GM23338 (cell line): ENCODE measurements at regions not wholly inside any gene's neighbourhood (a gene's known extent, or its start where the extent isn't known, plus 50 kb on each side); places are given as distances from the start of the nearest gene placed in this dataset.

ENCODE experiments used
- ATAC-seq: fragments of 200-7000 bp; cut with Tn5 transposase; 3 replicates; pipeline ENCODE4 v1.9.1; 2020
- DNase-seq: peaks from one replicate; pipeline ENCODE4 v3.0.0-alpha.2; 2015; ENCODE audit warnings: low spot score
- H2AFZ ChIP-seq: fragments of 200-600 bp; sonication (generic); 2 replicates; pipeline ENCODE4 v1.8.0; 2016; ENCODE audit warnings: antibody characterized with exemption, mild to moderate bottlenecking, moderate library complexity
- H3F3A ChIP-seq: fragments of 200-600 bp; sonication (generic); replicated peaks from 2 replicates; pipeline ENCODE4 v1.8.0; 2017; ENCODE audit warnings: antibody characterized with exemption, mixed run types, low read depth
- H3K27ac ChIP-seq: fragments of 200-600 bp; sonication (generic); 2 replicates; pipeline ENCODE4 v1.6.1; 2016; ENCODE audit warnings: low read depth
- H3K27me3 ChIP-seq: fragments of 200-600 bp; sonication (generic); 2 replicates; pipeline ENCODE4 v1.8.0; 2016; ENCODE audit warnings: mild to moderate bottlenecking, mixed run types, moderate library complexity; ENCODE audit not compliant: insufficient read depth
- H3K36me3 ChIP-seq: fragments of 200-600 bp; sonication (generic); 2 replicates; pipeline ENCODE4 v1.8.0; 2016; ENCODE audit warnings: mild to moderate bottlenecking; ENCODE audit not compliant: insufficient read depth
- H3K4me1 ChIP-seq: fragments of 200-600 bp; sonication (generic); 2 replicates; pipeline ENCODE4 v1.8.0; 2016; ENCODE audit warnings: mild to moderate bottlenecking, moderate library complexity; ENCODE audit not compliant: insufficient read depth
- H3K4me2 ChIP-seq: fragments of 200-600 bp; sonication (generic); 2 replicates; pipeline ENCODE4 v1.7.1; 2017; ENCODE audit warnings: mixed run types
- H3K4me3 ChIP-seq: fragments of 200-600 bp; sonication (generic); 2 replicates; pipeline ENCODE4 v1.6.1; 2016; ENCODE audit warnings: mixed run types
- H3K79me2 ChIP-seq: fragments of 200-600 bp; sonication (generic); replicated peaks from 2 replicates; pipeline ENCODE4 v1.8.0; 2017; ENCODE audit warnings: mild to moderate bottlenecking; ENCODE audit not compliant: insufficient read depth
- H3K9me2 ChIP-seq: fragments of 200-600 bp; sonication (generic); 2 replicates; pipeline ENCODE4 v1.8.0; 2017; ENCODE audit not compliant: insufficient read depth
- H4K20me1 ChIP-seq: fragments of 200-600 bp; sonication (generic); replicated peaks from 2 replicates; pipeline ENCODE4 v1.8.0; 2017; ENCODE audit warnings: mild to moderate bottlenecking; ENCODE audit not compliant: insufficient read depth
- H3K27ac Mint-ChIP-seq: 2 replicates; pipeline ENCODE4 v1.8.0; 2020; ENCODE audit warnings: inconsistent platforms, mild to moderate bottlenecking, moderate library complexity, mixed read lengths
- H3K27me3 Mint-ChIP-seq: 3 replicates; pipeline ENCODE4 v1.8.0; 2022; ENCODE audit warnings: low read depth, mild to moderate bottlenecking, moderate library complexity, mixed read lengths, inconsistent platforms; ENCODE audit not compliant: insufficient read depth, poor library complexity
- H3K36me3 Mint-ChIP-seq: 3 replicates; pipeline ENCODE4 v1.8.0; 2021; ENCODE audit warnings: low read depth, mild to moderate bottlenecking, inconsistent platforms, moderate library complexity, mixed read lengths
- H3K4me1 Mint-ChIP-seq: 3 replicates; pipeline ENCODE4 v1.8.0; 2020; ENCODE audit warnings: mild to moderate bottlenecking, inconsistent platforms, mixed read lengths
- H3K4me3 Mint-ChIP-seq: 3 replicates; pipeline ENCODE4 v1.8.0; 2021; ENCODE audit warnings: moderate library complexity, mild to moderate bottlenecking, inconsistent platforms, mixed read lengths
- H3K9me3 Mint-ChIP-seq: 3 replicates; pipeline ENCODE4 v1.8.0; 2020; ENCODE audit warnings: moderate library complexity, mild to moderate bottlenecking, inconsistent platforms, mixed read lengths
- CREB1 ChIP-seq: fragments of 250-450 bp; sonication (Bioruptor Pico); IDR thresholded peaks from 2 replicates; pipeline ENCODE4 v1.5.0; 2020; ENCODE audit warnings: low read depth, mild to moderate bottlenecking, moderate library complexity
- EZH2 ChIP-seq: fragments of 200-600 bp; sonication (generic); IDR thresholded peaks from one replicate; pipeline ENCODE4 v1.8.0; 2017; ENCODE audit warnings: antibody characterized with exemption, mild to moderate bottlenecking, low read depth; ENCODE audit not compliant: unreplicated experiment
- EZH2phosphoT487 ChIP-seq: fragments of 200-600 bp; sonication (generic); IDR thresholded peaks from one replicate; pipeline ENCODE4 v1.8.1; 2018; ENCODE audit warnings: antibody characterized with exemption; ENCODE audit not compliant: unreplicated experiment
- NANOG ChIP-seq: IDR thresholded peaks from 2 replicates; pipeline ENCODE4 v1.6.1; 2016; ENCODE audit warnings: antibody characterized with exemption, borderline replicate concordance
- POLR2AphosphoS5 ChIP-seq: IDR thresholded peaks from 2 replicates; pipeline ENCODE4 v1.6.1; 2016; ENCODE audit warnings: antibody characterized with exemption, low read depth
- STAT1 ChIP-seq: IDR thresholded peaks from one replicate; pipeline ENCODE4 v1.6.1; 2016; ENCODE audit warnings: antibody characterized with exemption; ENCODE audit not compliant: unreplicated experiment
- ZNF114 ChIP-seq: fragments of 250-450 bp; sonication (Bioruptor Pico); IDR thresholded peaks from 2 replicates; pipeline ENCODE4 v1.5.0; 2020; ENCODE audit warnings: mild to moderate bottlenecking, moderate library complexity
- ZNF331 ChIP-seq: fragments of 250-450 bp; sonication (Bioruptor Pico); IDR thresholded peaks from 2 replicates; pipeline ENCODE4 v1.5.0; 2020; ENCODE audit warnings: low read depth, mild to moderate bottlenecking, moderate library complexity
- TF ChIP-seq, protein P1 (sequence below): fragments of 250-450 bp; sonication (Bioruptor Pico); IDR thresholded peaks from 2 replicates; pipeline ENCODE4 v1.5.0; 2020; ENCODE audit warnings: mild to moderate bottlenecking, moderate library complexity
- TF ChIP-seq, protein P2 (sequence below), 2 experiments: fragments of 200-600 bp in 1 of 2; sonication (generic) in 1 of 2; conservative IDR thresholded peaks; 2 replicates each; pipeline versions ENCODE4 v1.5.1 to v1.6.1; 2016 to 2017; ENCODE audit warnings: antibody characterized with exemption in 2 of 2, low read depth in 2 of 2, mild to moderate bottlenecking in 2 of 2, moderate library complexity in 1 of 2
- TF ChIP-seq, protein P3 (sequence below): IDR thresholded peaks from 2 replicates; pipeline ENCODE4 v1.6.1; 2016; ENCODE audit warnings: antibody characterized with exemption

DNA sequence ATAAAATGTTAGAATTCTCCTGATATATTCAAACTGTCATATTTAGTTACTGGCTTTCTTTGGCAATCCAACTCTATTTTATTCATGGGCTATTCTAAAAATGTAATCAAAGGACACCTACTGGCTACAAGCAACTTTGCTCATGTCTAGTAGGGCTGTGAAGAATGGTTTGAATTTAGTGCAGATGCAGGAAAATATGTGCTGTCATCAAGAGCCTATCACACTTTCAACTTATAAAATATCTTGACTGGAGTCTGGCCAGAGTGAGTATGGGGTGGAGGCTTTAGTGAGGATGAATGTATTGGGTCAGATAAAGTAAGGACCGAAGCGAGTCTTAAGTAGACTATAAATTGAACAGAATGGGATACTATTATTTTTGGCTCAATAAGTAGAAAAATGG, 343.4 kb upstream of the SPRED2 start:
- DNase-seq (no peak), ATAC-seq (no peak)
- no peak overlapping the region for H3K4me3 ChIP-seq
- H3K4me1 ChIP-seq = no peaks in the 10 kb centered on the region
- Mint-ChIP-seq H3K27ac (no peak overlapping the region), H3K4me3 (no peak overlapping the region), H3K9me3 (no peaks in the 10 kb centered on the region; the same call in 2 of the 3 replicates), H3K4me1 (peaks cover 4% of the 10 kb centered on the region; the same call in 2 of the 3 replicates), H3K27me3 (no peaks in the 10 kb centered on the region), H3K36me3 (no peaks in the 10 kb centered on the region)
- H2AFZ ChIP-seq = no peak overlapping the region
- no peaks in the 10 kb centered on the region for H3K9me2 ChIP-seq
- H3K4me2 ChIP-seq = no peak overlapping the region
- no peaks in the 10 kb centered on the region for H3K79me2 ChIP-seq
- H3K27me3 ChIP-seq = no peaks in the 10 kb centered on the region
- no peak for TF ChIP-seq ZNF331 (CRISPR knock-in tag)
- no peak overlapping the region for H3K27ac ChIP-seq
- no peaks in the 10 kb centered on the region; the same call in 1 of the 2 replicates for H3K36me3 ChIP-seq
- no peaks in the 10 kb centered on the region for H3F3A ChIP-seq
- no peaks in the 10 kb centered on the region for H4K20me1 ChIP-seq

DNA sequence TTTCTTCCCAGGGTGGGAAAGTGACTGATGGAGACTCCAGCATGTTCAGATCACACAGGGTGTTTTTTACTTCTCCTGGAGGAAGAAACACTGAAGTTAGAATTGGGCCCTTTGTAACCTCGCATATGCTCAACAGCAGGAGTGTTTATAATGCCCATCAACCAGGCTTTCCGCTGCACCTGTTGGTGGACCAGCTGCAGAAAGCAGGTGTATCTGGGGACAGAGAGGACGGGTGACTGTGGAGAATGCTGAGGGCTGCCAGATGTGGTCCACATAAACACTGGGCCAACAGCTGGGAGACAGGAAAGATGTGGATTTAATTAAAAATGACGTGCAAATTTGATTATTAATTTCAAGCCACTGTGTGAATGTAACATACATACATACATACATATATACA, 335.5 kb upstream of the SPRED2 start:
- H3K27ac ChIP-seq = no peak overlapping the region
- H4K20me1 ChIP-seq = no peaks in the 10 kb centered on the region
- Mint-ChIP-seq H3K27me3 (no peaks in the 10 kb centered on the region), H3K9me3 (no peaks in the 10 kb centered on the region; the same call in 2 of the 3 replicates), H3K27ac (no peak overlapping the region), H3K4me3 (no peak overlapping the region), H3K36me3 (no peaks in the 10 kb centered on the region), H3K4me1 (no peaks in the 10 kb centered on the region)
- H3F3A ChIP-seq = no peaks in the 10 kb centered on the region
- no peak for ATAC-seq
- no peaks in the 10 kb centered on the region for H3K4me1 ChIP-seq
- no peak overlapping the region for H3K4me2 ChIP-seq
- H3K79me2 ChIP-seq = no peaks in the 10 kb centered on the region
- no peaks in the 10 kb centered on the region for H3K27me3 ChIP-seq
- no peak overlapping the region for H2AFZ ChIP-seq
- DNase-seq = no peak
- H3K36me3 ChIP-seq = no peaks in the 10 kb centered on the region
- H3K4me3 ChIP-seq = no peak overlapping the region
- H3K9me2 ChIP-seq = no peaks in the 10 kb centered on the region
- no peak for TF ChIP-seq EZH2
- TF ChIP-seq CREB1 = no peak
- TF ChIP-seq EZH2phosphoT487 = no peak
- TF ChIP-seq, protein P1, sequence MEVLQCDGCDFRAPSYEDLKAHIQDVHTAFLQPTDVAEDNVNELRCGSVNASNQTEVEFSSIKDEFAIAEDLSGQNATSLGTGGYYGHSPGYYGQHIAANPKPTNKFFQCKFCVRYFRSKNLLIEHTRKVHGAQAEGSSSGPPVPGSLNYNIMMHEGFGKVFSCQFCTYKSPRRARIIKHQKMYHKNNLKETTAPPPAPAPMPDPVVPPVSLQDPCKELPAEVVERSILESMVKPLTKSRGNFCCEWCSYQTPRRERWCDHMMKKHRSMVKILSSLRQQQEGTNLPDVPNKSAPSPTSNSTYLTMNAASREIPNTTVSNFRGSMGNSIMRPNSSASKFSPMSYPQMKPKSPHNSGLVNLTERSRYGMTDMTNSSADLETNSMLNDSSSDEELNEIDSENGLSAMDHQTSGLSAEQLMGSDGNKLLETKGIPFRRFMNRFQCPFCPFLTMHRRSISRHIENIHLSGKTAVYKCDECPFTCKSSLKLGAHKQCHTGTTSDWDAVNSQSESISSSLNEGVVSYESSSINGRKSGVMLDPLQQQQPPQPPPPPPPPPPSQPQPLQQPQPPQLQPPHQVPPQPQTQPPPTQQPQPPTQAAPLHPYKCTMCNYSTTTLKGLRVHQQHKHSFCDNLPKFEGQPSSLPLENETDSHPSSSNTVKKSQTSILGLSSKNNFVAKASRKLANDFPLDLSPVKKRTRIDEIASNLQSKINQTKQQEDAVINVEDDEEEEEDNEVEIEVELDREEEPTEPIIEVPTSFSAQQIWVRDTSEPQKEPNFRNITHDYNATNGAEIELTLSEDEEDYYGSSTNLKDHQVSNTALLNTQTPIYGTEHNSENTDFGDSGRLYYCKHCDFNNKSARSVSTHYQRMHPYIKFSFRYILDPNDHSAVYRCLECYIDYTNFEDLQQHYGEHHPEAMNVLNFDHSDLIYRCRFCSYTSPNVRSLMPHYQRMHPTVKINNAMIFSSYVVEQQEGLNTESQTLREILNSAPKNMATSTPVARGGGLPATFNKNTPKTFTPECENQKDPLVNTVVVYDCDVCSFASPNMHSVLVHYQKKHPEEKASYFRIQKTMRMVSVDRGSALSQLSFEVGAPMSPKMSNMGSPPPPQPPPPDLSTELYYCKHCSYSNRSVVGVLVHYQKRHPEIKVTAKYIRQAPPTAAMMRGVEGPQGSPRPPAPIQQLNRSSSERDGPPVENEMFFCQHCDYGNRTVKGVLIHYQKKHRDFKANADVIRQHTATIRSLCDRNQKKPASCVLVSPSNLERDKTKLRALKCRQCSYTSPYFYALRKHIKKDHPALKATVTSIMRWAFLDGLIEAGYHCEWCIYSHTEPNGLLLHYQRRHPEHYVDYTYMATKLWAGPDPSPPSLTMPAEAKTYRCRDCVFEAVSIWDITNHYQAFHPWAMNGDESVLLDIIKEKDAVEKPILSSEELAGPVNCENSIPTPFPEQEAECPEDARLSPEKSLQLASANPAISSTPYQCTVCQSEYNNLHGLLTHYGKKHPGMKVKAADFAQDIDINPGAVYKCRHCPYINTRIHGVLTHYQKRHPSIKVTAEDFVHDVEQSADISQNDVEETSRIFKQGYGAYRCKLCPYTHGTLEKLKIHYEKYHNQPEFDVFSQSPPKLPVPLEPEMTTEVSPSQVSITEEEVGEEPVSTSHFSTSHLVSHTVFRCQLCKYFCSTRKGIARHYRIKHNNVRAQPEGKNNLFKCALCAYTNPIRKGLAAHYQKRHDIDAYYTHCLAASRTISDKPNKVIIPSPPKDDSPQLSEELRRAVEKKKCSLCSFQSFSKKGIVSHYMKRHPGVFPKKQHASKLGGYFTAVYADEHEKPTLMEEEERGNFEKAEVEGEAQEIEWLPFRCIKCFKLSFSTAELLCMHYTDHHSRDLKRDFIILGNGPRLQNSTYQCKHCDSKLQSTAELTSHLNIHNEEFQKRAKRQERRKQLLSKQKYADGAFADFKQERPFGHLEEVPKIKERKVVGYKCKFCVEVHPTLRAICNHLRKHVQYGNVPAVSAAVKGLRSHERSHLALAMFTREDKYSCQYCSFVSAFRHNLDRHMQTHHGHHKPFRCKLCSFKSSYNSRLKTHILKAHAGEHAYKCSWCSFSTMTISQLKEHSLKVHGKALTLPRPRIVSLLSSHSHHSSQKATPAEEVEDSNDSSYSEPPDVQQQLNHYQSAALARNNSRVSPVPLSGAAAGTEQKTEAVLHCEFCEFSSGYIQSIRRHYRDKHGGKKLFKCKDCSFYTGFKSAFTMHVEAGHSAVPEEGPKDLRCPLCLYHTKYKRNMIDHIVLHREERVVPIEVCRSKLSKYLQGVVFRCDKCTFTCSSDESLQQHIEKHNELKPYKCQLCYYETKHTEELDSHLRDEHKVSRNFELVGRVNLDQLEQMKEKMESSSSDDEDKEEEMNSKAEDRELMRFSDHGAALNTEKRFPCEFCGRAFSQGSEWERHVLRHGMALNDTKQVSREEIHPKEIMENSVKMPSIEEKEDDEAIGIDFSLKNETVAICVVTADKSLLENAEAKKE = no peak
- no peak for TF ChIP-seq POLR2AphosphoS5
- TF ChIP-seq, protein P2, sequence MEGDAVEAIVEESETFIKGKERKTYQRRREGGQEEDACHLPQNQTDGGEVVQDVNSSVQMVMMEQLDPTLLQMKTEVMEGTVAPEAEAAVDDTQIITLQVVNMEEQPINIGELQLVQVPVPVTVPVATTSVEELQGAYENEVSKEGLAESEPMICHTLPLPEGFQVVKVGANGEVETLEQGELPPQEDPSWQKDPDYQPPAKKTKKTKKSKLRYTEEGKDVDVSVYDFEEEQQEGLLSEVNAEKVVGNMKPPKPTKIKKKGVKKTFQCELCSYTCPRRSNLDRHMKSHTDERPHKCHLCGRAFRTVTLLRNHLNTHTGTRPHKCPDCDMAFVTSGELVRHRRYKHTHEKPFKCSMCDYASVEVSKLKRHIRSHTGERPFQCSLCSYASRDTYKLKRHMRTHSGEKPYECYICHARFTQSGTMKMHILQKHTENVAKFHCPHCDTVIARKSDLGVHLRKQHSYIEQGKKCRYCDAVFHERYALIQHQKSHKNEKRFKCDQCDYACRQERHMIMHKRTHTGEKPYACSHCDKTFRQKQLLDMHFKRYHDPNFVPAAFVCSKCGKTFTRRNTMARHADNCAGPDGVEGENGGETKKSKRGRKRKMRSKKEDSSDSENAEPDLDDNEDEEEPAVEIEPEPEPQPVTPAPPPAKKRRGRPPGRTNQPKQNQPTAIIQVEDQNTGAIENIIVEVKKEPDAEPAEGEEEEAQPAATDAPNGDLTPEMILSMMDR (conservative IDR thresholded peaks at IDR 0.05; ENCODE audit: low read depth in 2 of 2) = no peak
- no peak for TF ChIP-seq ZNF114 (CRISPR knock-in tag)
- TF ChIP-seq ZNF331 (CRISPR knock-in tag) = no peak
- TF ChIP-seq NANOG = no peak
- TF ChIP-seq STAT1 = no peak
- TF ChIP-seq, protein P3, sequence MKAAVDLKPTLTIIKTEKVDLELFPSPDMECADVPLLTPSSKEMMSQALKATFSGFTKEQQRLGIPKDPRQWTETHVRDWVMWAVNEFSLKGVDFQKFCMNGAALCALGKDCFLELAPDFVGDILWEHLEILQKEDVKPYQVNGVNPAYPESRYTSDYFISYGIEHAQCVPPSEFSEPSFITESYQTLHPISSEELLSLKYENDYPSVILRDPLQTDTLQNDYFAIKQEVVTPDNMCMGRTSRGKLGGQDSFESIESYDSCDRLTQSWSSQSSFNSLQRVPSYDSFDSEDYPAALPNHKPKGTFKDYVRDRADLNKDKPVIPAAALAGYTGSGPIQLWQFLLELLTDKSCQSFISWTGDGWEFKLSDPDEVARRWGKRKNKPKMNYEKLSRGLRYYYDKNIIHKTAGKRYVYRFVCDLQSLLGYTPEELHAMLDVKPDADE = no peak
